ENCODE measurements at regions not wholly inside any gene's neighbourhood (a gene's known extent, or its start where the extent isn't known, plus 50 kb on each side); places are given as distances from the start of the nearest gene placed in this dataset.
A peak's percentile ranks its signal among the peaks of the same experiment; 100 is the strongest.

DNA sequence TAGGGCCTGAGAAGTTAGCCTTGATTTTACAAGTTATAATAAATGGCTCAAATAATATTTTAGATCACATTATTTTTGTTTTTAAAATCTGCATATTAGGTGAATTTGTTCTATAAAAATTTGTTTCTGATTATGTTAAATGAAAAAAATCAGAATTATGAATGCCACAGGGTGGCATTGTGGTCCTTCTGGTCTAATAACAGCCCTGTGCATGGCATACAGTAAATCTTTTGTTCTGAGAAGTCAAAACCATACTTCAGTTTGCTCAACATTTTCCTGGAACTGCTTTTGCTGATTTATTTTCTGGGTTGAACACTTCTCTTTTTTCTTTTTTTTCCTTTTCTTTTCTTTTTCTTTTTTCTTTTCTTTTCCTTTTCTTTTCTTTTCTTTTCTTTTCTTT lies 101.0 kb upstream of the UBQLN2 start:
- no peak for TF ChIP-seq POLR2A (IDR thresholded peaks at IDR 0.05)
- TF ChIP-seq, protein P1, sequence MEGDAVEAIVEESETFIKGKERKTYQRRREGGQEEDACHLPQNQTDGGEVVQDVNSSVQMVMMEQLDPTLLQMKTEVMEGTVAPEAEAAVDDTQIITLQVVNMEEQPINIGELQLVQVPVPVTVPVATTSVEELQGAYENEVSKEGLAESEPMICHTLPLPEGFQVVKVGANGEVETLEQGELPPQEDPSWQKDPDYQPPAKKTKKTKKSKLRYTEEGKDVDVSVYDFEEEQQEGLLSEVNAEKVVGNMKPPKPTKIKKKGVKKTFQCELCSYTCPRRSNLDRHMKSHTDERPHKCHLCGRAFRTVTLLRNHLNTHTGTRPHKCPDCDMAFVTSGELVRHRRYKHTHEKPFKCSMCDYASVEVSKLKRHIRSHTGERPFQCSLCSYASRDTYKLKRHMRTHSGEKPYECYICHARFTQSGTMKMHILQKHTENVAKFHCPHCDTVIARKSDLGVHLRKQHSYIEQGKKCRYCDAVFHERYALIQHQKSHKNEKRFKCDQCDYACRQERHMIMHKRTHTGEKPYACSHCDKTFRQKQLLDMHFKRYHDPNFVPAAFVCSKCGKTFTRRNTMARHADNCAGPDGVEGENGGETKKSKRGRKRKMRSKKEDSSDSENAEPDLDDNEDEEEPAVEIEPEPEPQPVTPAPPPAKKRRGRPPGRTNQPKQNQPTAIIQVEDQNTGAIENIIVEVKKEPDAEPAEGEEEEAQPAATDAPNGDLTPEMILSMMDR (IDR thresholded peaks at IDR 0.05), result peak in 2 of 6 experiments; percentile 10 to 46

All from adrenal gland (tissue), 5 donors.